ENCODE measurements at regions not wholly inside any gene's neighbourhood (a gene's known extent, or its start where the extent isn't known, plus 50 kb on each side); places are given as distances from the start of the nearest gene placed in this dataset.

GRCh38 chr15:89397653-89398023 lies 63.0 kb upstream of the POLG start:
- no peak for DNase-seq (ENCODE audit: low spot score in 2 of 2)
- Histone ChIP-seq H3K36me3 (no peaks in the 10 kb centered on the region), H3K4me3 (no peak overlapping the region), H3K9me3 (no peaks in the 10 kb centered on the region), H3K4me1 (peaks cover 0 to 15% of the 10 kb centered on the region in 2 donors), H3K27ac (no peak overlapping the region), H3K27me3 (peaks cover 14% of the 10 kb centered on the region)
- intact Hi-C loops (cut with DNase I): no loop called here
- TF ChIP-seq CTCF (IDR thresholded peaks at IDR 0.05): no peak

- Histone ChIP-seq H3K27me3 (peaks cover 14% of the 10 kb centered on the region), H3K27ac (no peak overlapping the region), H3K36me3 (no peaks in the 10 kb centered on the region), H3K4me1 (peaks cover 0 to 15% of the 10 kb centered on the region in 2 donors), H3K9me3 (no peaks in the 10 kb centered on the region), H3K4me3 (no peak overlapping the region)
- no peak for DNase-seq (ENCODE audit: low spot score in 2 of 2)
- no peak for TF ChIP-seq CTCF (IDR thresholded peaks at IDR 0.05)
- intact Hi-C loops (cut with DNase I): no loop called here
Measured at GRCh38 chr15:89396723-89397652, 62.4 kb upstream of the POLG start.

GRCh38 chr15:89395996-89396395 lies 61.4 kb upstream of the POLG start:
- peaks cover 14% of the 10 kb centered on the region for H3K27me3 ChIP-seq
- no peak for TF ChIP-seq CTCF (IDR thresholded peaks at IDR 0.05)

GRCh38 chr15:89395461-89395871 lies 60.8 kb upstream of the POLG start:
- DNase-seq (ENCODE audit: low spot score in 2 of 2): no peak
- Histone ChIP-seq H3K4me3 (no peak overlapping the region), H3K9me3 (no peaks in the 10 kb centered on the region), H3K36me3 (no peaks in the 10 kb centered on the region), H3K27ac (no peak overlapping the region), H3K27me3 (peaks cover 14% of the 10 kb centered on the region), H3K4me1 (peaks cover 0 to 15% of the 10 kb centered on the region in 2 donors)
- TF ChIP-seq CTCF (IDR thresholded peaks at IDR 0.05): no peak
- intact Hi-C loops (cut with DNase I): no loop called here

More at GRCh38 chr15:89395996-89396395, 61.4 kb upstream of the POLG start:
- H3K4me1 ChIP-seq: peaks cover 0 to 15% of the 10 kb centered on the region in 2 donors
- no peaks in the 10 kb centered on the region for H3K9me3 ChIP-seq
- no peak for DNase-seq (ENCODE audit: low spot score in 2 of 2)
- no peak overlapping the region for H3K4me3 ChIP-seq
- no peak overlapping the region for H3K27ac ChIP-seq
- intact Hi-C loops (cut with DNase I): no loop called here
- no peaks in the 10 kb centered on the region for H3K36me3 ChIP-seq

GRCh38 chr15:89395031-89395430 lies 60.4 kb upstream of the POLG start:
- no peak for TF ChIP-seq CTCF (IDR thresholded peaks at IDR 0.05)

More at GRCh38 chr15:89395031-89395430, 60.4 kb upstream of the POLG start:
- Histone ChIP-seq H3K36me3 (no peaks in the 10 kb centered on the region), H3K4me3 (no peak overlapping the region), H3K27me3 (peaks cover 10% of the 10 kb centered on the region), H3K9me3 (no peaks in the 10 kb centered on the region), H3K27ac (no peak overlapping the region), H3K4me1 (peaks cover 0 to 11% of the 10 kb centered on the region in 2 donors)
- DNase-seq (ENCODE audit: low spot score in 2 of 2): no peak
- intact Hi-C loops (cut with DNase I): no loop called here
